Amniotic epithelial cell (primary cell): ENCODE measurements at regions not wholly inside any gene's neighbourhood (a gene's known extent, or its start where the extent isn't known, plus 50 kb on each side); places are given as distances from the start of the nearest gene placed in this dataset.

Experiments
- DNase-seq: peaks from one replicate; pipeline ENCODE4 v3.0.0-alpha.2; 2010; ENCODE audit warnings: low read depth

DNA sequence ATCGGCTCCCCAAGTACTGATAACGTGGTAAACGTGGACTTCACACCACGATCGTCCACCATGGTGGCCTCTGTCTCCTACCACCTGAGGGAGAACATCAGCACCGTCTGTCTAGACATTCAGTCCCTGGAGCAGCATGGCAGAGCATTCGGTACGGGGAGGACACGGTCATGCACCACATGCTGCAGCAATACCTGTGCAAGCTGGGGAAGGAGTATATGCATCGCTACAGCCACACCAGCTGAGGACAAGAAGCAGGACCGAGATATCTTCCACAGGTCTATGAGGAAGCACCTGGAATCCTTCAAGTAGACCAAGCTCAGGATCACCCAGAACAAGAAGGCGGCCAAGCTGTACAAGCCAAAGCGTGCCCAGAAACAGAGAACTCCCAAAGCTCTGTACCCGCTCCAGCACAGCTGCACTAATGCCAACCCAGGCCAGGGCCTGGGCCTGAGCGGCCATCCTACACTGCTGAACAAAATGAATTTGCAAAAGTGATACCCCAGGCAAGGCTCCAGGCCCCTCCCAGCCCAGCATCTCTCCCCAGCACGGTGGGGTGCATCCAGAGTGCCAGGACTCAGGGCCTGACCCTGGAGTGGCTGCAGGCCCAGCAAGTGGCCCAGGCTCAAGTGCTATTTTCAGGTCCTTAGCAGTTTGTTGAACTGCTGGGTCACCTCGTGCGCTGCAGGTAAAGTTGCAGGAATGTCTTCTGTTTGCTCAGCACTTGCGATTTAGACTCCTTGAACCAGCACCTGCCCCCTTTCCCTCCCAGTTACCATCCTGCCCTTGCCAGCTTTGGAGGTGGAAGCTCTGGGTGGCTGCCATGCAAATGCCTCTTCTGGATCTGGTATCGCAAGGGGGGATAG, 119.3 kb upstream of the SERPIND1 start:
- no peak for DNase-seq

DNA sequence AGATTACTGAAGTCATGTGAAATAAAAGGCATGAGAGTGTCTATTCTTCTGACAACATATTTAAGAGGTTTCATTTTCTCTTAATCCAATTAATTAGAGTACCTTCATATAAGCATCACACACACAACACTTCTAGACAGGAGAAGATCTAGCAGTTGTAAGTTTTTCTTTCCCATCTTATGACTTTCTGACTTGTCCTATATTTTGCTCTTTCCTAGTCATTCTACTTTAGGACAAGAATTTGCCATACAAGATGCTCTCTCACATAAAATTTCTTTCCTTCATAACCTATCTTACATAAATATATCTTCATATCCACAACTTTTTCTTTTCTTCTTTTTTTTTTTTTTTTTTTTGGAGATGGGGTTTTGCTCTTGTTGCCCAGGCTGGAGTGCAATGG, 118.3 kb upstream of the SERPIND1 start:
- no peak for DNase-seq

DNA sequence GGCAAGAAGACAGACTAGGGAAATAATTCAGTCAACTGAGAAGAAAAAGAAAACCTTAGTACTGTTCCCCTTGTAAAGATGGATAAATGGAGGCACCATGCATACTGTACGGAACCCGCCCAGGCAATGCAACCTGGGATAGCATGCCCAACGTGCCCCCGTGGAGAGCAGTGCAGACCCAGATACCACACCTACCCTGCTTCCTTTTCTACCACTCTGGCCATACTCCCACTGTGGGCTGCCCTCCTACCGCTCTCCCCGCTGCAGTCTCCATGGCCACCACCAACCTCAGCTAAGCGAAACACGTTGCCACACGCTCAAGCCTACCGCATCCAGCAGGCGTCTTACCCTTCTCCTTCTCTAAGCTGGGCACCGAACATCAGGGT, 117.4 kb upstream of the SERPIND1 start:
- no peak for DNase-seq

DNA sequence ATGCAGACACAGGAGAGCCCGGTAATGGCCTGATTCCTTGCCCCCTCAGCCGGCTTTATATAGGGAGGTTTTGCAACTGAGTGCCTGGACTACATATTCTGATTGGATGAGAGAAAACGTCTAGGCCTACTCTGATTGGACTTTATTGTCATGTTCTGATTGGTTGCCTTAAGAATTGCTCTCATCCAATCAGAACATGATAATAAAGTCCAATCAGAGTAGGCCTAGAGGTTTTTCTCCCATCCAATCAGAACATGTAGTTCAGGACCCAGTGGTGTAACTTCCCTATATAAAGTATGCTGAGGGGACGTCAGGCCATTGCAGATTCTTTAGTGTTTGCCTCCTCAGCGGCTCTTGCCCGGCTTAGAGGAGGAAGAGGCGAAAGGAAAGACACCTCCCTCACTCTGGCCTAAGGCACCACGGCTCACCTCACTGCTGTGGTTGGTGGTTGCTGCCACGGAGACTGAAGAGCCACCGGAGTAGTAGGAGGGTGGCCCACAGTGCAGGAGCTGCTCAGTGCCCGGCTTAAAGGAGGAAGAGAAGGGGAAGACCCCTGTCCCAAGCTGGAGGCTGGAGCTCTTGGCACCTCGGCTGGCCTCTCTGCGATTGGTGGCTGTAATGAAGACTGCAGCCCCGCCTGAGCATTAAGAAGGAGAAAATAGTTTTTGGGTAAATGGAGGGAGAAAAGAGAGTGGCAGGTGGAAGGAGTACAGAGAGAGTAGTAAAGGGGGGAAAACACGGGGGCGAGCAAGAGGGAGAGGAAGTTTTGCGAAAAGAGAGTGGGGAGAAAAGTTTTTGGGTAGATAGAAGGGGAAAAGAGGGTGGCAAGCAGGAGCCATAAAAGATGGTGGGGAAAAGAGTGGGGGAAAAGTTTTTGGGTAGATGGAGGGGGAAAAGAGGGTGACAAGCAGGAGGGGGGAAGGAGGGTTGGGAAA, 116.7 kb upstream of the SERPIND1 start:
- peak; percentile 13 for DNase-seq
